CD4-positive, alpha-beta T cell (primary cell): ENCODE measurements at regions not wholly inside any gene's neighbourhood (a gene's known extent, or its start where the extent isn't known, plus 50 kb on each side); places are given as distances from the start of the nearest gene placed in this dataset.

Experiments used
- ATAC-seq: fragments of 200-7000 bp; cut with Tn5 transposase; one replicate; pipeline ENCODE4 v1.10.0; 2022; ENCODE audit warnings: mild to moderate bottlenecking; ENCODE audit not compliant: poor library complexity
- CTCF ChIA-PET: fragments of 350-600 bp; sonication (Branson Sonifier 250); formaldehyde crosslinking; loops from one replicate; lab custom pipeline; 2021; ENCODE audit warnings: antibody characterized with exemption, inconsistent platforms; lab: Charles Lee
- POLR2A ChIA-PET: fragments of 350-600 bp; sonication (Branson Sonifier 250); formaldehyde crosslinking; loops from one replicate; lab custom pipeline; 2021; ENCODE audit warnings: antibody characterized with exemption, inconsistent platforms; lab: Charles Lee
- DNase-seq, 14 experiments: peaks; one replicate each; pipeline ENCODE4 v3.0.0-alpha.2; 2013 to 2020; ENCODE audit warnings: mixed read lengths in 2 of 14
- H3K27ac ChIP-seq, 2 donors: one replicate each; pipeline versions ENCODE4 v1.5.1 to v1.7.0; 2013; ENCODE audit warnings: low read length in 2 of 2, low read depth in 1 of 2, mild to moderate bottlenecking in 1 of 2
- H3K27me3 ChIP-seq, 2 experiments: 1 replicate in 1 of 2; 2 replicates in 1 of 2; pipeline versions ENCODE4 v1.6.1 to v1.7.0; 2013; ENCODE audit warnings: low read length in 2 of 2, control low read depth in 1 of 2, mild to moderate bottlenecking in 1 of 2, moderate library complexity in 1 of 2; ENCODE audit not compliant: insufficient read depth in 2 of 2, control insufficient read depth in 1 of 2
- H3K36me3 ChIP-seq: one replicate; pipeline ENCODE4 v1.6.1; 2013; ENCODE audit warnings: low read length, control low read depth; ENCODE audit not compliant: insufficient read depth
- H3K4me1 ChIP-seq: one replicate; pipeline ENCODE4 v1.6.1; 2013; ENCODE audit warnings: low read length, control low read depth; ENCODE audit not compliant: insufficient read depth
- H3K4me3 ChIP-seq: one replicate; pipeline ENCODE4 v1.5.1; 2013; ENCODE audit warnings: mild to moderate bottlenecking, low read length, moderate library complexity
- H3K9me3 ChIP-seq, 2 experiments: 1 replicate in 1 of 2; 2 replicates in 1 of 2; pipeline versions ENCODE4 v1.6.1 to v1.7.0; 2013; ENCODE audit warnings: low read length in 2 of 2, mild to moderate bottlenecking in 2 of 2, control low read depth in 1 of 2, moderate library complexity in 1 of 2; ENCODE audit not compliant: control insufficient read depth in 1 of 2, insufficient read depth in 1 of 2
- H3K27ac Mint-ChIP-seq: one replicate; pipeline ENCODE4 v1.8.0; 2020; ENCODE audit warnings: mixed read lengths
- H3K27me3 Mint-ChIP-seq: one replicate; pipeline ENCODE4 v1.8.0; 2021; ENCODE audit warnings: mixed read lengths
- H3K36me3 Mint-ChIP-seq: one replicate; pipeline ENCODE4 v1.8.0; 2021; ENCODE audit warnings: low read depth, mixed read lengths
- H3K4me1 Mint-ChIP-seq: one replicate; pipeline ENCODE4 v1.8.0; 2021; ENCODE audit warnings: low read depth, mixed read lengths
- H3K4me3 Mint-ChIP-seq: one replicate; pipeline ENCODE4 v1.8.0; 2020; ENCODE audit warnings: mild to moderate bottlenecking, mixed read lengths
- H3K9me3 Mint-ChIP-seq: one replicate; pipeline ENCODE4 v1.8.0; 2020; ENCODE audit warnings: mixed read lengths
- CTCF ChIP-seq: fragments of 200-600 bp; IDR thresholded peaks from one replicate; pipeline ENCODE4 v1.8.0; 2022; ENCODE audit warnings: antibody characterized with exemption, mild to moderate bottlenecking
- intact Hi-C, 2 experiments: fragments of 100-400 bp; cut with DNase I in 1 of 2; cut with micrococcal nuclease in 1 of 2; formaldehyde crosslinking; loops; one replicate each; pipeline versions ENCODE4 v1.15.1 to v1.9.0; 2023 to 2025; cut with DNase I, micrococcal nuclease

GRCh38 chr20:50417023-50417329 is 93.2 kb upstream of the PTPN1 start:
- intact Hi-C loops = no loop called here
- no peak for TF ChIP-seq CTCF
- Histone ChIP-seq H3K4me3 (no peak overlapping the region), H3K9me3 (peaks cover 7 to 12% of the 10 kb centered on the region in 2 experiments), H3K27me3 (peaks cover 0 to 3% of the 10 kb centered on the region in 2 experiments), H3K4me1 (no peaks in the 10 kb centered on the region), H3K27ac (no peak overlapping the region), H3K36me3 (no peaks in the 10 kb centered on the region)
- Mint-ChIP-seq H3K4me1 (no peaks in the 10 kb centered on the region), H3K4me3 (no peak overlapping the region), H3K9me3 (peaks cover 3% of the 10 kb centered on the region), H3K27ac (no peak overlapping the region), H3K36me3 (no peaks in the 10 kb centered on the region), H3K27me3 (peaks cover 5% of the 10 kb centered on the region)
- DNase-seq (no peak), ATAC-seq (no peak)
- CTCF ChIA-PET = no interaction called here
- POLR2A ChIA-PET = no interaction called here

GRCh38 chr20:50417484-50418235 is 92.5 kb upstream of the PTPN1 start:
- Histone ChIP-seq H3K4me3 (no peak overlapping the region), H3K4me1 (no peaks in the 10 kb centered on the region), H3K27ac (no peak overlapping the region), H3K36me3 (no peaks in the 10 kb centered on the region), H3K27me3 (peaks cover 0 to 3% of the 10 kb centered on the region in 2 experiments), H3K9me3 (peaks cover 7 to 13% of the 10 kb centered on the region in 2 experiments)
- Mint-ChIP-seq H3K4me3 (no peak overlapping the region), H3K36me3 (no peaks in the 10 kb centered on the region), H3K27ac (no peak overlapping the region), H3K4me1 (no peaks in the 10 kb centered on the region), H3K9me3 (peaks cover 3% of the 10 kb centered on the region), H3K27me3 (peaks cover 5% of the 10 kb centered on the region)
- DNase-seq (no peak), ATAC-seq (no peak)
- no peak for TF ChIP-seq CTCF
- POLR2A ChIA-PET = no interaction called here
- intact Hi-C loops = no loop called here
- CTCF ChIA-PET = no interaction called here

DNA sequence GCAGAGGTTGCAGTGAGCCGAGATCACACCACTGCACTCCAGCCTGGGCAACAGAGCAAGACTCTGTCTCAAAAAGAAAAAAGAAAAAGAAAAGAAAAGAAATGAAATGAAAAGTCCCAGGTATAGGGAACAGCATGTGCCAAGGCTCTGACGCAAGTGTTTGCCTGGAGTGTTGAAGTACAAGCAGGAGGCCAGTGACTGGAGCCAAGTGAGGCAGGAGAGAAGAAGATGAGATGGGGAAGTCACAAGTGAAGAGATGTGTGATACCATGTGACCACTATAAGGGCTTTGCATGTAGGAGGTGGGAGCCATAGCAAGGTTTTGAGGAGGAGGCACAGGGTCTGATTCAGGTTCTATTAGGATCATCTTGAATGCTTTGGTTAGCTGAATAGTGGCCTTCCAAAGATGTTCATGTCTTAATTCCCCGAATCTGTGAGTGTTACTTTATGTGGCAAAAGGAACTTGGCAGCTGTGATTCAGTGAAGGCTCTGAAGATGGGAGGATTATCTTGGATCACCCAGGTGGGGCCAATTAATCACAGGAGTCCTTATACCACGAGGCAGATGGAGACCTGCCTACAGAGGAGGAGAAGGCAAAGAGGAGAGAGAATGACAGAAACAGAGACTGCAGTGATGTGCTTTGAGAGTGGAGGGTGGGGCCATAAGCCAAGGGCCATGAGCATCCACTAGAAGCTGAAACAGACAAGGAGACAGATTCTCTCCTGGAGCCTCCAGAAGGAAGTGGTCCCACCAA is 91.1 kb upstream of the PTPN1 start:
- H3K4me1 Mint-ChIP-seq = no peaks in the 10 kb centered on the region
- Histone ChIP-seq H3K4me3 (no peak overlapping the region), H3K4me1 (no peaks in the 10 kb centered on the region), H3K27me3 (peaks cover 0 to 3% of the 10 kb centered on the region in 2 experiments), H3K9me3 (peaks cover 7% of the 10 kb centered on the region in 2 experiments), H3K27ac (no peak overlapping the region), H3K36me3 (no peaks in the 10 kb centered on the region)
- no peak overlapping the region for H3K4me3 Mint-ChIP-seq
- POLR2A ChIA-PET = no interaction called here
- H3K27ac Mint-ChIP-seq = no peak overlapping the region
- peaks cover 5% of the 10 kb centered on the region for H3K27me3 Mint-ChIP-seq
- ATAC-seq = no peak
- intact Hi-C loops = no loop called here
- H3K36me3 Mint-ChIP-seq = no peaks in the 10 kb centered on the region
- CTCF ChIA-PET = no interaction called here
- DNase-seq = no peak
- TF ChIP-seq CTCF = no peak
- H3K9me3 Mint-ChIP-seq = no peaks in the 10 kb centered on the region
